Gastrocnemius medialis (tissue), 4 donors: ENCODE measurements at regions not wholly inside any gene's neighbourhood (a gene's known extent, or its start where the extent isn't known, plus 50 kb on each side); places are given as distances from the start of the nearest gene placed in this dataset.
A peak's percentile ranks its signal among the peaks of the same experiment; 100 is the strongest.

Experiments
- ATAC-seq, 2 donors: fragments of 150-250 bp; one replicate each; pipeline ENCODE4 v1.9.1; 2016
- DNase-seq, 2 donors: peaks; one replicate each; pipeline ENCODE4 v3.0.0-alpha.2; 2019
- H3K27ac ChIP-seq, 4 donors: fragments of 200-600 bp; sonication (generic); 1 replicate in 1 of 4; 2 replicates in 3 of 4; pipeline ENCODE4 v1.5.1; 2016 to 2018; ENCODE audit warnings: mild to moderate bottlenecking in 2 of 4, moderate library complexity in 1 of 4
- H3K27me3 ChIP-seq, 3 donors: fragments of 200-600 bp; sonication (generic) in 2 of 3; 1 replicate in 1 of 3; 2 replicates in 2 of 3; pipeline versions ENCODE4 v1.5.1 to v1.6.0; 2016 to 2019; ENCODE audit warnings: mild to moderate bottlenecking in 1 of 3, moderate library complexity in 1 of 3
- H3K36me3 ChIP-seq, 2 donors: fragments of 200-600 bp; sonication (generic) in 1 of 2; one replicate each; pipeline ENCODE4 v1.5.1; 2017 to 2018
- H3K4me1 ChIP-seq, 2 donors: fragments of 200-600 bp; sonication (generic) in 1 of 2; one replicate each; pipeline ENCODE4 v1.5.1; 2016 to 2017; ENCODE audit warnings: mild to moderate bottlenecking in 2 of 2
- H3K4me3 ChIP-seq, 4 donors: fragments of 200-600 bp; sonication (generic) in 3 of 4; 1 replicate in 1 of 4; 2 replicates in 3 of 4; pipeline ENCODE4 v1.5.1; 2016 to 2019; ENCODE audit warnings: mild to moderate bottlenecking in 2 of 4
- H3K9me3 ChIP-seq, 3 donors: fragments of 200-600 bp; sonication (generic) in 2 of 3; 1 replicate in 1 of 3; 2 replicates in 2 of 3; pipeline ENCODE4 v1.5.1; 2016 to 2019
- CTCF ChIP-seq, 5 experiments: fragments of 450-650 bp in 3 of 5; fragments of 200-600 bp in 2 of 5; sonication (generic) in 2 of 5; IDR thresholded peaks in 4 of 5; conservative IDR thresholded peaks in 1 of 5; 1 replicate in 4 of 5; 2 replicates in 1 of 5; pipeline ENCODE4 v1.5.1; 2016 to 2019; ENCODE audit warnings: antibody characterized with exemption in 5 of 5, mild to moderate bottlenecking in 3 of 5, moderate library complexity in 3 of 5
- POLR2A ChIP-seq, 2 donors: fragments of 450-650 bp; IDR thresholded peaks; one replicate each; pipeline ENCODE4 v1.6.1; 2017; ENCODE audit warnings: antibody characterized with exemption in 2 of 2, mild to moderate bottlenecking in 2 of 2, moderate library complexity in 2 of 2
- in situ Hi-C, 4 donors: fragments of 200-750 bp; cut with MboI; loops; one replicate each; pipeline versions ENCODE4 v1.15.0 to v1.8.0; 2017; ENCODE audit warnings: low sequenced_read_pairs in 4 of 4
- intact Hi-C: fragments of 100-400 bp; cut with DNase I; formaldehyde crosslinking; loops from one replicate; pipeline ENCODE4 v1.15.1; 2023; ENCODE audit warnings: low total_unique reads

DNA sequence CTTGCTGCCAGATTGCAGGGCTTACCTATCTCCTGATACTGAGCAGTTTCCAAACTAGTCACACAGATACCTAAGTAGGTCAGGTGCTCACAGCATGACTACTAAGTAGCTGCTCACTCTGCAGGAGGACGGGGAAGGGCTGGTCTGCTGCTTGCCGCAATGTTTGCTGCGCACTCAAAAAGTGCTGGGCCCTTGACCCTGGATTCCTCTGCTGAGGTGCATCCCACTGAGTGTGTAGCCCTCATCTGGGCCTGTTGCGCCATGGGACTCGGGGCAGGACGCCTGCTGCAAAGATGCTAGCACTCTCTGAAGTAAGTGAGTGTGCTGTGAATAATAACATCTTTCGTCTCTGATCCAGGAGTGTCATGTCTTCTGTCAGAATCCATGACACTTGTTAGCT lies 59.2 kb upstream of the MEDAG start:
- TF ChIP-seq CTCF (IDR thresholded peaks at IDR 0.05 in 4 of 5, conservative IDR thresholded peaks at IDR 0.05 in 1 of 5) = no peak
- no peak for TF ChIP-seq POLR2A (IDR thresholded peaks at IDR 0.05)
- ATAC-seq (no peak), DNase-seq (no peak)
- Histone ChIP-seq H3K9me3 (no peaks in the 10 kb centered on the region), H3K27ac (no peak overlapping the region), H3K36me3 (no peaks in the 10 kb centered on the region), H3K4me3 (no peak overlapping the region), H3K27me3 (no peaks in the 10 kb centered on the region), H3K4me1 (no peaks in the 10 kb centered on the region)
- intact Hi-C loops = no loop called here
- in situ Hi-C loops = no loop called here

GRCh38 chr13:30847650-30848307 lies 58.3 kb upstream of the MEDAG start:
- H3K36me3 ChIP-seq = no peaks in the 10 kb centered on the region
- TF ChIP-seq CTCF (IDR thresholded peaks at IDR 0.05 in 4 of 5, conservative IDR thresholded peaks at IDR 0.05 in 1 of 5) (no peak), POLR2A (IDR thresholded peaks at IDR 0.05) (no peak)
- no peaks in the 10 kb centered on the region for H3K4me1 ChIP-seq
- peak in 1 of 2 donors; percentile 41 for DNase-seq
- no peaks in the 10 kb centered on the region for H3K27me3 ChIP-seq
- H3K9me3 ChIP-seq = no peaks in the 10 kb centered on the region
- intact Hi-C loops (no loop called here), in situ Hi-C loops (no loop called here)
- peak overlapping the region; percentile 21 to 44 (median 36) for H3K27ac ChIP-seq
- no peak overlapping the region for H3K4me3 ChIP-seq
- ATAC-seq = peak; percentile 72 to 77

DNA sequence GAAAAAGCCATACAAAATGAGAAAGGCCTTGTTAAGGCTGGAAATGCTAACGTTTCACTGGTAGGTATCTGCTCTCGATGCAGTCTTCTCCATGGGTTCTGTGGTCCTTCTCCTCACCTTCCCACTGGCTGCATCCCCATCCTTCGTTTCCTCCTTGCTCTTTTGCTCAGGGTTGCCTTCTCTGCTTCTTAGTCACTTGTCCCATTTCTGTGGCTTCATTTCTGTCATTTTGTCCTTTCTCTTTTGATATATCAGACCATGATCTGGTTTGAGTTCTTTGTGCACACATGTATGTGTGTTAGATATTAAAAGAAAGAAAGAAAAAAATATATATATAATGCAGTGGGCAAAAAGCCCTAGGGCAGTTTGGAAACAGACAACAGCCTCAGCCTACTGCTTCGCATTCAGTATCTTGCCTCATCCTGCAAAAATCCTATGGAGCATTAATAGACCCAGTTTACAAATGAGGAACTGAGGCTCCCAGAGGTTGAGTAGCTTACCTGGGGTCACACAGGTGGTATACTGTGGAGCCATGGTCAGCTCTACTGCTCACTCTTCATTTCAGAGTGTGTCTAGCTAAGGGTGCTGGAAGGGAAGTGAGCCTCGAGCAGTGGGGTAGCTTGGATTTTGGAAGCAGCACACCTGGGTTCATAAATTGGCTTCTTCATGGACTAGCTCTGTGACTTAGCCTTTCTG lies 57.6 kb upstream of the MEDAG start:
- no peaks in the 10 kb centered on the region for H3K9me3 ChIP-seq
- no peaks in the 10 kb centered on the region for H3K4me1 ChIP-seq
- no peaks in the 10 kb centered on the region for H3K36me3 ChIP-seq
- no peak for DNase-seq
- peak overlapping the region in 2 of 4 donors; percentile 21 to 44 for H3K27ac ChIP-seq
- in situ Hi-C loops (no loop called here), intact Hi-C loops (no loop called here)
- ATAC-seq = no peak
- H3K4me3 ChIP-seq = no peak overlapping the region
- H3K27me3 ChIP-seq = no peaks in the 10 kb centered on the region
- no peak for TF ChIP-seq CTCF (IDR thresholded peaks at IDR 0.05 in 4 of 5, conservative IDR thresholded peaks at IDR 0.05 in 1 of 5)
- no peak for TF ChIP-seq POLR2A (IDR thresholded peaks at IDR 0.05)

- Histone ChIP-seq H3K27me3 (no peaks in the 10 kb centered on the region), H3K36me3 (no peaks in the 10 kb centered on the region), H3K27ac (no peak overlapping the region), H3K4me1 (no peaks in the 10 kb centered on the region), H3K4me3 (no peak overlapping the region), H3K9me3 (no peaks in the 10 kb centered on the region)
- in situ Hi-C loops = no loop called here
- DNase-seq (no peak), ATAC-seq (no peak)
- intact Hi-C loops = no loop called here
- TF ChIP-seq POLR2A (IDR thresholded peaks at IDR 0.05) (no peak), CTCF (IDR thresholded peaks at IDR 0.05 in 4 of 5, conservative IDR thresholded peaks at IDR 0.05 in 1 of 5) (no peak)
Observed at GRCh38 chr13:30849611-30850010, 56.5 kb upstream of the MEDAG start.
